ENCODE measurements at regions not wholly inside any gene's neighbourhood (a gene's known extent, or its start where the extent isn't known, plus 50 kb on each side); places are given as distances from the start of the nearest gene placed in this dataset.
"Not testable (repeated sequence)": the region's sequence is repeated elsewhere in the genome, so short reads cannot be mapped to it uniquely, and the experiment has no call there.

GRCh38 chr10:125605167-125605566 lies 77.8 kb downstream of the TEX36 start:
- H3K4me3 ChIP-seq (ENCODE audit: low read depth, low read length) = no peak overlapping the region
- TF ChIP-seq CTCF (IDR thresholded peaks at IDR 0.05; ENCODE audit: low read depth, low read length) = no peak

GRCh38 chr10:125602825-125603224 lies 80.1 kb downstream of the TEX36 start:
- H3K4me3 ChIP-seq (ENCODE audit: low read depth, low read length) = no peak overlapping the region
- TF ChIP-seq CTCF (IDR thresholded peaks at IDR 0.05; ENCODE audit: low read depth, low read length) = no peak

- TF ChIP-seq CTCF (IDR thresholded peaks at IDR 0.05; ENCODE audit: low read depth, low read length) = no peak
- H3K4me3 ChIP-seq (ENCODE audit: low read depth, low read length) = no peak overlapping the region
Observed at GRCh38 chr10:125599194-125599593, 83.8 kb downstream of the TEX36 start.

GRCh38 chr10:125595911-125596310 lies 87.1 kb downstream of the TEX36 start:
- no peak for TF ChIP-seq CTCF (IDR thresholded peaks at IDR 0.05; ENCODE audit: low read depth, low read length)
- no peak overlapping the region for H3K4me3 ChIP-seq (ENCODE audit: low read depth, low read length)

- H3K4me3 ChIP-seq (ENCODE audit: low read depth, low read length) = no peak overlapping the region
- no peak for TF ChIP-seq CTCF (IDR thresholded peaks at IDR 0.05; ENCODE audit: low read depth, low read length)
Observed at GRCh38 chr10:125593644-125594043, 89.3 kb downstream of the TEX36 start.

- H3K4me3 ChIP-seq (ENCODE audit: low read depth, low read length) = no peak overlapping the region
- TF ChIP-seq CTCF (IDR thresholded peaks at IDR 0.05; ENCODE audit: low read depth, low read length) = no peak
Observed at GRCh38 chr10:125592897-125593296, 90.1 kb downstream of the TEX36 start.

GRCh38 chr10:125591886-125592285 lies 91.1 kb downstream of the TEX36 start:
- no peak for TF ChIP-seq CTCF (IDR thresholded peaks at IDR 0.05; ENCODE audit: low read depth, low read length)
- H3K4me3 ChIP-seq (ENCODE audit: low read depth, low read length) = no peak overlapping the region

- H3K4me3 ChIP-seq (ENCODE audit: low read depth, low read length) = not testable (repeated sequence)
Observed at GRCh38 chr10:125588738-125589137, 94.2 kb downstream of the TEX36 start.

Measured in WI38 (cell line).